Activated CD4-positive, alpha-beta T cell treated with anti-CD3 and anti-CD28 coated beads, Interleukin-2, amount 50 U/mL, for 16 hours (primary cell): ENCODE measurements at regions not wholly inside any gene's neighbourhood (a gene's known extent, or its start where the extent isn't known, plus 50 kb on each side); places are given as distances from the start of the nearest gene placed in this dataset.
"Not testable (repeated sequence)": the region's sequence is repeated elsewhere in the genome, so short reads cannot be mapped to it uniquely, and the experiment has no call there.

Experiments
- DNase-seq: peaks from one replicate; pipeline ENCODE4 v3.0.0-alpha.2; 2020

GRCh38 chr5:152456815-152457443 lies 51.9 kb upstream of the NMUR2 start:
- DNase-seq = no peak

- DNase-seq = peak; percentile 11
Observed at GRCh38 chr5:152462021-152462721, 57.1 kb upstream of the NMUR2 start.

GRCh38 chr5:152464048-152464447 lies 59.0 kb upstream of the NMUR2 start:
- DNase-seq = no peak

- no peak for DNase-seq
Observed at GRCh38 chr5:152465140-152465539, 60.1 kb upstream of the NMUR2 start.

- DNase-seq = no peak
Observed at GRCh38 chr5:152466085-152466745, 61.1 kb upstream of the NMUR2 start.

GRCh38 chr5:152470167-152470566 lies 65.1 kb upstream of the NMUR2 start:
- DNase-seq = no peak

- no peak for DNase-seq
Observed at GRCh38 chr5:152472083-152472482, 67.0 kb upstream of the NMUR2 start.

GRCh38 chr5:152474961-152475360 lies 69.9 kb upstream of the NMUR2 start:
- DNase-seq = no peak

GRCh38 chr5:152477536-152477935 lies 72.5 kb upstream of the NMUR2 start:
- DNase-seq = no peak

GRCh38 chr5:152479866-152480265 lies 74.8 kb upstream of the NMUR2 start:
- DNase-seq = not testable (repeated sequence)

GRCh38 chr5:152480677-152481076 lies 75.6 kb upstream of the NMUR2 start:
- DNase-seq = peak; percentile 23

- no peak for DNase-seq
Observed at GRCh38 chr5:152487130-152487529, 82.1 kb upstream of the NMUR2 start.

- DNase-seq = no peak
Observed at GRCh38 chr5:152488869-152489268, 83.8 kb upstream of the NMUR2 start.

GRCh38 chr5:152499814-152500535 lies 94.9 kb upstream of the NMUR2 start:
- DNase-seq = no peak

- DNase-seq = no peak
Observed at GRCh38 chr5:152501294-152501693, 96.2 kb upstream of the NMUR2 start.

GRCh38 chr5:152503206-152503605 lies 98.1 kb upstream of the NMUR2 start:
- DNase-seq = no peak

GRCh38 chr5:152505442-152506042 lies 100.5 kb upstream of the NMUR2 start:
- peak; percentile 51 for DNase-seq

- DNase-seq = no peak
Observed at GRCh38 chr5:152511120-152511519, 106.0 kb upstream of the NMUR2 start.

- no peak for DNase-seq
Observed at GRCh38 chr5:152511531-152512132, 106.6 kb upstream of the NMUR2 start.

- DNase-seq = peak; percentile 6
Observed at GRCh38 chr5:152514827-152515397, 109.8 kb upstream of the NMUR2 start.

- no peak for DNase-seq
Observed at GRCh38 chr5:152523964-152524363, 118.9 kb upstream of the NMUR2 start.

GRCh38 chr5:152527358-152528052 lies 122.4 kb upstream of the NMUR2 start:
- DNase-seq = peak; percentile 38
